OCI-LY7 (cell line): ENCODE measurements at regions not wholly inside any gene's neighbourhood (a gene's known extent, or its start where the extent isn't known, plus 50 kb on each side); places are given as distances from the start of the nearest gene placed in this dataset.

Experiments
- BruUV-seq: library from RNA; stranded (reverse); fragments of 400-500 nt; replicated peaks from 2 replicates; lab custom pipeline; 2021; lab: Mats Ljungman, UMichigan
- CTCF ChIA-PET: fragments of 300-600 bp; sonication (Branson Sonifier 250); formaldehyde crosslinking; loops from one replicate; lab custom pipeline; 2022; ENCODE audit warnings: antibody characterized with exemption; ENCODE audit not compliant: unreplicated experiment; lab: Charles Lee
- POLR2A ChIA-PET: fragments of 300-600 bp; sonication (Branson Sonifier 250); formaldehyde crosslinking; loops from one replicate; lab custom pipeline; 2022; ENCODE audit warnings: antibody characterized with exemption; lab: Charles Lee
- DNase-seq: peaks from one replicate; pipeline ENCODE4 v3.0.0-alpha.2; 2015; ENCODE audit warnings: low spot score
- H2AFZ ChIP-seq: fragments of 200-600 bp; sonication (generic), shearing (Covaris generic); 2 replicates; pipeline ENCODE4 v1.6.1; 2014; ENCODE audit warnings: mild to moderate bottlenecking, antibody characterized with exemption, low read length, moderate library complexity
- H3K27ac ChIP-seq: fragments of 200-600 bp; sonication (generic); 2 replicates; pipeline ENCODE4 v1.5.1; 2014; ENCODE audit warnings: mixed run types, low read depth, mild to moderate bottlenecking, moderate library complexity, low read length, inconsistent platforms; ENCODE audit not compliant: poor library complexity, severe bottlenecking
- H3K36me3 ChIP-seq: fragments of 200-600 bp; sonication (generic); 2 replicates; pipeline ENCODE4 v1.6.1; 2014; ENCODE audit warnings: mild to moderate bottlenecking, antibody characterized with exemption, low read length, moderate library complexity, mixed read lengths; ENCODE audit not compliant: insufficient read depth
- H3K4me1 ChIP-seq: fragments of 200-600 bp; sonication (generic); 2 replicates; pipeline ENCODE4 v1.5.1; 2014; ENCODE audit warnings: mild to moderate bottlenecking, low read length; ENCODE audit not compliant: insufficient read depth, poor library complexity, severe bottlenecking
- H3K4me2 ChIP-seq: fragments of 200-600 bp; sonication (generic); 2 replicates; pipeline ENCODE4 v1.6.1; 2014; ENCODE audit warnings: mild to moderate bottlenecking, low read length
- H3K4me3 ChIP-seq: fragments of 200-600 bp; sonication (generic); 2 replicates; pipeline ENCODE4 v1.5.1; 2014; ENCODE audit warnings: mild to moderate bottlenecking, low read depth, low read length; ENCODE audit not compliant: poor library complexity, severe bottlenecking
- H3K79me2 ChIP-seq: fragments of 200-600 bp; sonication (generic); 2 replicates; pipeline ENCODE4 v1.6.1; 2016; ENCODE audit warnings: low read depth, mild to moderate bottlenecking, low read length, moderate library complexity, mixed read lengths; ENCODE audit not compliant: insufficient read depth
- H3K9me2 ChIP-seq: fragments of 200-600 bp; sonication (generic); 2 replicates; pipeline ENCODE4 v1.6.1; 2016; ENCODE audit warnings: mild to moderate bottlenecking, low read length, mixed read lengths; ENCODE audit not compliant: insufficient read depth
- H3K9me3 ChIP-seq: fragments of 200-600 bp; sonication (generic); 2 replicates; pipeline ENCODE4 v1.6.1; 2014; ENCODE audit warnings: mild to moderate bottlenecking, mixed run types, low read length, mixed read lengths
- H4K20me1 ChIP-seq: fragments of 200-600 bp; sonication (generic); 2 replicates; pipeline ENCODE4 v1.6.1; 2014; ENCODE audit warnings: mild to moderate bottlenecking, antibody characterized with exemption, low read length, moderate library complexity, mixed read lengths; ENCODE audit not compliant: insufficient read depth
- CTCF ChIP-seq: fragments of 200-600 bp; sonication (generic); conservative IDR thresholded peaks from 2 replicates; pipeline ENCODE4 v1.5.1; 2014; ENCODE audit warnings: mild to moderate bottlenecking, antibody characterized with exemption, low read length, moderate library complexity, mixed read lengths
- EZH2phosphoT487 ChIP-seq: fragments of 200-600 bp; sonication (generic); IDR thresholded peaks from 2 replicates; pipeline ENCODE4 v1.6.1; 2018; ENCODE audit warnings: low read depth, borderline replicate concordance, mild to moderate bottlenecking, mixed run types, antibody characterized with exemption, low read length, moderate library complexity, mixed read lengths
- intact Hi-C: fragments of 100-400 bp; cut with micrococcal nuclease; formaldehyde crosslinking; loops from one replicate; pipeline ENCODE4 v1.10.0; 2022; ENCODE audit not compliant: unreplicated experiment

GRCh38 chr10:128431083-128431482 is 304.9 kb upstream of the MKI67 start:
- Histone ChIP-seq H3K9me2 (no peaks in the 10 kb centered on the region), H3K4me2 (no peak overlapping the region), H4K20me1 (no peaks in the 10 kb centered on the region), H3K4me1 (no peaks in the 10 kb centered on the region), H2AFZ (no peak overlapping the region), H3K79me2 (no peaks in the 10 kb centered on the region), H3K9me3 (no peaks in the 10 kb centered on the region), H3K4me3 (no peak overlapping the region), H3K36me3 (no peaks in the 10 kb centered on the region), H3K27ac (no peak overlapping the region)
- intact Hi-C loops: no loop called here
- TF ChIP-seq EZH2phosphoT487: no peak
- no peak for TF ChIP-seq CTCF
- BruUV-seq: no TSS peak
- DNase-seq: no peak
- CTCF ChIA-PET: no interaction called here
- POLR2A ChIA-PET: no interaction called here

GRCh38 chr10:128431506-128431905 is 305.3 kb upstream of the MKI67 start:
- Histone ChIP-seq H2AFZ (no peak overlapping the region), H4K20me1 (no peaks in the 10 kb centered on the region), H3K79me2 (no peaks in the 10 kb centered on the region), H3K9me2 (no peaks in the 10 kb centered on the region), H3K9me3 (no peaks in the 10 kb centered on the region), H3K27ac (no peak overlapping the region), H3K4me2 (no peak overlapping the region), H3K36me3 (no peaks in the 10 kb centered on the region), H3K4me1 (no peaks in the 10 kb centered on the region), H3K4me3 (no peak overlapping the region)
- intact Hi-C loops: no loop called here
- no peak for DNase-seq
- ChIA-PET POLR2A (no interaction called here), CTCF (no interaction called here)
- no peak for TF ChIP-seq EZH2phosphoT487
- no peak for TF ChIP-seq CTCF
- no TSS peak for BruUV-seq

- no peaks in the 10 kb centered on the region for H4K20me1 ChIP-seq
- CTCF ChIA-PET: no interaction called here
- H3K4me3 ChIP-seq: no peak overlapping the region
- no peaks in the 10 kb centered on the region for H3K9me2 ChIP-seq
- H3K79me2 ChIP-seq: no peaks in the 10 kb centered on the region
- no peaks in the 10 kb centered on the region for H3K36me3 ChIP-seq
- no peak overlapping the region for H3K27ac ChIP-seq
- intact Hi-C loops: no loop called here
- no peak overlapping the region for H3K4me2 ChIP-seq
- no peak for DNase-seq
- POLR2A ChIA-PET: no interaction called here
- TF ChIP-seq CTCF (no peak), EZH2phosphoT487 (no peak)
- H2AFZ ChIP-seq: no peak overlapping the region
- BruUV-seq: no TSS peak
- H3K4me1 ChIP-seq: no peaks in the 10 kb centered on the region
- no peaks in the 10 kb centered on the region for H3K9me3 ChIP-seq
Measured at GRCh38 chr10:128432011-128432410, 305.8 kb upstream of the MKI67 start.
